Heart left ventricle (tissue), 13 donors: ENCODE measurements at regions not wholly inside any gene's neighbourhood (a gene's known extent, or its start where the extent isn't known, plus 50 kb on each side); places are given as distances from the start of the nearest gene placed in this dataset.

Experiments
- POLR2A ChIP-seq, 2 donors: fragments of 450-650 bp; IDR thresholded peaks; one replicate each; pipeline ENCODE4 v1.6.1; 2017; ENCODE audit warnings: antibody characterized with exemption in 2 of 2, mild to moderate bottlenecking in 2 of 2, moderate library complexity in 2 of 2
- TF ChIP-seq, protein P1 (sequence below), 12 donors: fragments of 200-600 bp; sonication (generic) in 4 of 12; IDR thresholded peaks; one replicate each; pipeline versions ENCODE4 v1.5.0 to v1.8.0; 2018 to 2022; ENCODE audit warnings: antibody characterized with exemption in 12 of 12, mild to moderate bottlenecking in 5 of 12
- donor health status: ischemic (EF 13 %, LVEDD 7.1; RV severe dilation, severe dysfunction).
- donor health status: DM: no; HTN: yes; CAD: no.
- donor health status: DM: no; HTN: no; CAD: no.
- donor health status: ischemic (EF 25% LVEDD 6.9; RV normal size, moderate dysfunction).
- donor health status: ischemic (EF 25% LVEDD 5.7; RV mildly dilated, moderate dysfunction).
- donor health status: ischemic (EF 35%, LVEDD 5.7; RV mildly dilated, moderate dysfunction).
- donor health status: nonischemic (EF 11% LVEDD 7.7; RV severe dilation, severe dysfunction).
- donor health status: DM: yes; HTN: yes; CAD: no.
- donor health status: PGD.
- donor health status: ischemic (EF 29% LVEDD 5.4; RV normal size, mild dysfunction).
- donor health status: nonischemic (EF 23%, LVEDD 6.1; RV moderate dilation, normal function).

DNA sequence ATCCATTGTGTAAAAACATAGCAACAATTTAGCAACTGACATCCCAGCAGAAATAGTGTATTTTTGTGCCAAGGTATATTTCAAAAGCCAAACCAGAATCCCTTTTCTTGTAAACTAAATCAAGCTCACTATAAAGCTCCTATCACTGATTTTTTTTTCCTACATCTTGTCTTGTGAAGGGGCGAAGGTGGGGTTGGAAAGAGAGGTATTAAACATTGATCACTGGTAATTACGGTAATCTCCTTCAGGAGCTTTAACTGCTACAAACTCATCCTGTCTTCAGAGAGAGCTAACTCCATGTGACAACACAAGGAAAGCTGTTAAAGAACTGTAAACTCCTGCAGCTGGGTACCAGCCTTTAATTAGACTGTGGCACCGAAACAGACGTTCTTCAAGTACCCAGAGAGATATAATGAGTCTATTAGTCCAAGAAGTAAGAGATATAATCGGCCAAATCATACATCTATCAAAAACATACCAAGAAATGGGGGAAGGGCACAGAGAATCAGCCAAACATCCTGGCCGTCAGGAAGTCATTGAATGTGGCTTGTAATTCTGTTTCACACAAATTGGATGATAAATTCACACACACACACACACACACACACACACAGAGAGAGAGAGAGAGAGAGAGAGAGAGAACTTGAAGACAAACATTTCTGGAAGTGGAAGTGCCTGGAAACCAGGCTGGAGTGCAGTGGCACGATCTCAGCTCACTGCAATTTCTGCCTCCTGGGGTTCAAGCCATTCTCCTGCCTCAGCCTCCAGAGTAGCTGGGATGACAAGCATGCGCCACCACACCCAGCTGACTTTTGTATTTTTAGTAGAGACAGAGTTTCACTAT is 111.9 kb upstream of the PPARGC1A start:
- TF ChIP-seq POLR2A (IDR thresholded peaks at IDR 0.05) = no peak
- TF ChIP-seq, protein P1, sequence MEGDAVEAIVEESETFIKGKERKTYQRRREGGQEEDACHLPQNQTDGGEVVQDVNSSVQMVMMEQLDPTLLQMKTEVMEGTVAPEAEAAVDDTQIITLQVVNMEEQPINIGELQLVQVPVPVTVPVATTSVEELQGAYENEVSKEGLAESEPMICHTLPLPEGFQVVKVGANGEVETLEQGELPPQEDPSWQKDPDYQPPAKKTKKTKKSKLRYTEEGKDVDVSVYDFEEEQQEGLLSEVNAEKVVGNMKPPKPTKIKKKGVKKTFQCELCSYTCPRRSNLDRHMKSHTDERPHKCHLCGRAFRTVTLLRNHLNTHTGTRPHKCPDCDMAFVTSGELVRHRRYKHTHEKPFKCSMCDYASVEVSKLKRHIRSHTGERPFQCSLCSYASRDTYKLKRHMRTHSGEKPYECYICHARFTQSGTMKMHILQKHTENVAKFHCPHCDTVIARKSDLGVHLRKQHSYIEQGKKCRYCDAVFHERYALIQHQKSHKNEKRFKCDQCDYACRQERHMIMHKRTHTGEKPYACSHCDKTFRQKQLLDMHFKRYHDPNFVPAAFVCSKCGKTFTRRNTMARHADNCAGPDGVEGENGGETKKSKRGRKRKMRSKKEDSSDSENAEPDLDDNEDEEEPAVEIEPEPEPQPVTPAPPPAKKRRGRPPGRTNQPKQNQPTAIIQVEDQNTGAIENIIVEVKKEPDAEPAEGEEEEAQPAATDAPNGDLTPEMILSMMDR (IDR thresholded peaks at IDR 0.05) = no peak
